Neural crest cell (in vitro differentiated cells): ENCODE measurements at regions not wholly inside any gene's neighbourhood (a gene's known extent, or its start where the extent isn't known, plus 50 kb on each side); places are given as distances from the start of the nearest gene placed in this dataset.
"Not testable (repeated sequence)": the region's sequence is repeated elsewhere in the genome, so short reads cannot be mapped to it uniquely, and the experiment has no call there.

ENCODE experiments used
- DNase-seq: peaks from one replicate; pipeline ENCODE4 v3.0.0; 2021; ENCODE audit warnings: low read depth, mixed read lengths, low spot score
- H3K27ac Mint-ChIP-seq: one replicate; pipeline ENCODE4 v1.8.0; 2021; ENCODE audit warnings: mild to moderate bottlenecking, mixed read lengths; ENCODE audit not compliant: unreplicated experiment
- H3K27me3 Mint-ChIP-seq: 2 replicates; pipeline ENCODE4 v1.8.0; 2021; ENCODE audit warnings: low read depth, mild to moderate bottlenecking, mixed read lengths
- H3K36me3 Mint-ChIP-seq: 2 replicates; pipeline ENCODE4 v1.8.0; 2021; ENCODE audit warnings: low read depth, mild to moderate bottlenecking, mixed read lengths
- H3K4me1 Mint-ChIP-seq: 2 replicates; pipeline ENCODE4 v1.8.0; 2021; ENCODE audit warnings: mixed read lengths
- H3K4me3 Mint-ChIP-seq: one replicate; pipeline ENCODE4 v1.8.0; 2021; ENCODE audit warnings: mild to moderate bottlenecking, mixed read lengths
- H3K9me3 Mint-ChIP-seq: 2 replicates; pipeline ENCODE4 v1.8.0; 2021; ENCODE audit warnings: mixed read lengths
- TF ChIP-seq, protein P1 (sequence below): fragments of 200-600 bp; sonication (generic); conservative IDR thresholded peaks from 2 replicates; pipeline ENCODE4 v1.5.0; 2021; ENCODE audit warnings: antibody characterized with exemption, mild to moderate bottlenecking

DNA sequence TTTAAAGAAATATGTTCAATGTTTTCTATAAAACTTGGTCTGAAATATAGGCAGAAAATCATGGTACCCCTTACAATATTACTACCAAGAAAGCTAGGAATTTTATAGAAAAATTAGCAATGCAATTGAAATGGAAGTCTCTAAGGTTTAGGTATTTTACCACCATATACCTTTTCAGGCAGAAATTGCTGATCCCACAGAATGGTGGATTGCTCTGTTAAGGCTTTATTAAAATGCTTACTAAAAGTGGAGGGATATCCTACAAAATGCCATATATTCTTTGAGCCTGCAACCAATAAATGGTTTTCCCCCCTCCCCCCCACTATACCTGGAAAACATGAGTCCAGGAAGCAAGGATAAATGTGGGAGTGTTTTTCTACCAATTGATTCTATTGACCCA is 718.1 kb upstream of the NOVA1 start:
- Mint-ChIP-seq H3K4me1 (no peaks in the 10 kb centered on the region), H3K27ac (no peak overlapping the region), H3K27me3 (no peaks in the 10 kb centered on the region), H3K9me3 (no peaks in the 10 kb centered on the region), H3K4me3 (no peak overlapping the region), H3K36me3 (no peaks in the 10 kb centered on the region)
- no peak for DNase-seq
- TF ChIP-seq, protein P1, sequence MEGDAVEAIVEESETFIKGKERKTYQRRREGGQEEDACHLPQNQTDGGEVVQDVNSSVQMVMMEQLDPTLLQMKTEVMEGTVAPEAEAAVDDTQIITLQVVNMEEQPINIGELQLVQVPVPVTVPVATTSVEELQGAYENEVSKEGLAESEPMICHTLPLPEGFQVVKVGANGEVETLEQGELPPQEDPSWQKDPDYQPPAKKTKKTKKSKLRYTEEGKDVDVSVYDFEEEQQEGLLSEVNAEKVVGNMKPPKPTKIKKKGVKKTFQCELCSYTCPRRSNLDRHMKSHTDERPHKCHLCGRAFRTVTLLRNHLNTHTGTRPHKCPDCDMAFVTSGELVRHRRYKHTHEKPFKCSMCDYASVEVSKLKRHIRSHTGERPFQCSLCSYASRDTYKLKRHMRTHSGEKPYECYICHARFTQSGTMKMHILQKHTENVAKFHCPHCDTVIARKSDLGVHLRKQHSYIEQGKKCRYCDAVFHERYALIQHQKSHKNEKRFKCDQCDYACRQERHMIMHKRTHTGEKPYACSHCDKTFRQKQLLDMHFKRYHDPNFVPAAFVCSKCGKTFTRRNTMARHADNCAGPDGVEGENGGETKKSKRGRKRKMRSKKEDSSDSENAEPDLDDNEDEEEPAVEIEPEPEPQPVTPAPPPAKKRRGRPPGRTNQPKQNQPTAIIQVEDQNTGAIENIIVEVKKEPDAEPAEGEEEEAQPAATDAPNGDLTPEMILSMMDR = no peak

GRCh38 chr14:27318774-27319420 is 721.1 kb upstream of the NOVA1 start:
- no peaks in the 10 kb centered on the region for H3K9me3 Mint-ChIP-seq
- no peak overlapping the region for H3K27ac Mint-ChIP-seq
- no peaks in the 10 kb centered on the region for H3K27me3 Mint-ChIP-seq
- no peak overlapping the region for H3K4me3 Mint-ChIP-seq
- DNase-seq = no peak
- TF ChIP-seq, protein P1 = no peak
- peaks cover 3% of the 10 kb centered on the region for H3K36me3 Mint-ChIP-seq
- no peaks in the 10 kb centered on the region for H3K4me1 Mint-ChIP-seq

DNA sequence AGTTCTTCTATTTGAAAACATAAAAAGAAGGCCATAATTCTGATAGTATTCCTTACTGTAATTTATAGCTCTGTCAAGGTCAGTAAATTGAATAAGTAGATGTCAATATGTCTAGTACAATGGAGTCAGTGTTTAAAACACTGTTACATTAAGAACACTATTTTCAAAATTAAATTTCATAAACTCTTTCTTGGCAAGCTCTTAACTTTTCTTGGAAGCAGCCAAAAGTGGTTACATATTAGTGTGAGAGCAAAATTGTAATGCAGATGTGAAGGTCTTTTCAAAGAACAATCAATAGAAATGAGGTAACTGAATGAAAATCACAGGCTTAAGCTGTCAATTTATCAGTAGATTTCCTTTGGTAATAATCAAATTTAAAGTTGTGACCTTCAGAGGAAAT is 722.4 kb upstream of the NOVA1 start:
- TF ChIP-seq, protein P1 = no peak

GRCh38 chr14:27327095-27327494 is 729.3 kb upstream of the NOVA1 start:
- TF ChIP-seq, protein P1 = no peak
- H3K4me3 Mint-ChIP-seq = no peak overlapping the region
- H3K27ac Mint-ChIP-seq = no peak overlapping the region
- H3K27me3 Mint-ChIP-seq = no peaks in the 10 kb centered on the region
- no peak for DNase-seq
- H3K36me3 Mint-ChIP-seq = peaks cover 5% of the 10 kb centered on the region
- no peaks in the 10 kb centered on the region for H3K4me1 Mint-ChIP-seq
- no peaks in the 10 kb centered on the region for H3K9me3 Mint-ChIP-seq

More for the DNA sequence above, 722.4 kb upstream of the NOVA1 start:
- Mint-ChIP-seq H3K4me1 (no peaks in the 10 kb centered on the region), H3K9me3 (no peaks in the 10 kb centered on the region), H3K27me3 (no peaks in the 10 kb centered on the region), H3K4me3 (no peak overlapping the region), H3K36me3 (peaks cover 3% of the 10 kb centered on the region), H3K27ac (no peak overlapping the region)
- DNase-seq = no peak

DNA sequence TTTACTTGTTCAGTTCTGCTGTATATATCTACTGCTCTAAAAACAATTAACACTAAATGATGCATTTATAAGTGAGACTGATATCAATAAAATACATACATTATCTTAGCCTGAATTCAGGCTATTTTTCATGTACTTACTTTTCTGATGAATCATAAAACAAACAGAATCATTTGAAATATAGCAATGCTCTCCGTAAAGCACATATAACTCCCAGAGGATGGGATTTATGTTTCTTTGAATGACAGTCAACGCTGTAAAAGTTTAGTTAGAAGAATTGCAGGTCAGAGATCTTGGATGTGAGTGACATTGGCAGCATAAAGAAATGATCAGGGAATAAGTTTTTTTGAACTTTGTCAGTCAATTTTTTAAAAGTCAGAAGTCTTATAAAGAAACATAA is 740.2 kb upstream of the NOVA1 start:
- Mint-ChIP-seq H3K4me1 (no peaks in the 10 kb centered on the region), H3K4me3 (no peak overlapping the region), H3K9me3 (peaks cover 4% of the 10 kb centered on the region), H3K36me3 (no peaks in the 10 kb centered on the region), H3K27ac (no peak overlapping the region), H3K27me3 (no peaks in the 10 kb centered on the region)
- TF ChIP-seq, protein P1 = no peak
- no peak for DNase-seq

- H3K27ac Mint-ChIP-seq, H3K36me3 Mint-ChIP-seq, H3K4me1 Mint-ChIP-seq, H3K4me3 Mint-ChIP-seq, H3K9me3 Mint-ChIP-seq, DNase-seq, H3K27me3 Mint-ChIP-seq: not testable (repeated sequence)
These were observed 765.2 kb upstream of the NOVA1 start for GRCh38 chr14:27363036-27363435.
